ENCODE measurements at regions not wholly inside any gene's neighbourhood (a gene's known extent, or its start where the extent isn't known, plus 50 kb on each side); places are given as distances from the start of the nearest gene placed in this dataset.

- H3K27ac ChIP-seq (replicated peaks): no peak overlapping the region
- no peak for DNase-seq (ENCODE audit: low read depth in 1 of 2, low spot score in 1 of 2)
- no peak overlapping the region for H3K4me3 ChIP-seq (replicated peaks; ENCODE audit: insufficient read depth, low read length)
- H3K27me3 ChIP-seq (ENCODE audit: insufficient read depth, poor library complexity, severe bottlenecking): no peaks in the 10 kb centered on the region
- TF ChIP-seq, protein P1, sequence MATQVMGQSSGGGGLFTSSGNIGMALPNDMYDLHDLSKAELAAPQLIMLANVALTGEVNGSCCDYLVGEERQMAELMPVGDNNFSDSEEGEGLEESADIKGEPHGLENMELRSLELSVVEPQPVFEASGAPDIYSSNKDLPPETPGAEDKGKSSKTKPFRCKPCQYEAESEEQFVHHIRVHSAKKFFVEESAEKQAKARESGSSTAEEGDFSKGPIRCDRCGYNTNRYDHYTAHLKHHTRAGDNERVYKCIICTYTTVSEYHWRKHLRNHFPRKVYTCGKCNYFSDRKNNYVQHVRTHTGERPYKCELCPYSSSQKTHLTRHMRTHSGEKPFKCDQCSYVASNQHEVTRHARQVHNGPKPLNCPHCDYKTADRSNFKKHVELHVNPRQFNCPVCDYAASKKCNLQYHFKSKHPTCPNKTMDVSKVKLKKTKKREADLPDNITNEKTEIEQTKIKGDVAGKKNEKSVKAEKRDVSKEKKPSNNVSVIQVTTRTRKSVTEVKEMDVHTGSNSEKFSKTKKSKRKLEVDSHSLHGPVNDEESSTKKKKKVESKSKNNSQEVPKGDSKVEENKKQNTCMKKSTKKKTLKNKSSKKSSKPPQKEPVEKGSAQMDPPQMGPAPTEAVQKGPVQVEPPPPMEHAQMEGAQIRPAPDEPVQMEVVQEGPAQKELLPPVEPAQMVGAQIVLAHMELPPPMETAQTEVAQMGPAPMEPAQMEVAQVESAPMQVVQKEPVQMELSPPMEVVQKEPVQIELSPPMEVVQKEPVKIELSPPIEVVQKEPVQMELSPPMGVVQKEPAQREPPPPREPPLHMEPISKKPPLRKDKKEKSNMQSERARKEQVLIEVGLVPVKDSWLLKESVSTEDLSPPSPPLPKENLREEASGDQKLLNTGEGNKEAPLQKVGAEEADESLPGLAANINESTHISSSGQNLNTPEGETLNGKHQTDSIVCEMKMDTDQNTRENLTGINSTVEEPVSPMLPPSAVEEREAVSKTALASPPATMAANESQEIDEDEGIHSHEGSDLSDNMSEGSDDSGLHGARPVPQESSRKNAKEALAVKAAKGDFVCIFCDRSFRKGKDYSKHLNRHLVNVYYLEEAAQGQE (IDR thresholded peaks at IDR 0.05; ENCODE audit: insufficient replicate concordance, low read depth): no peak
- TF ChIP-seq GABPA (IDR thresholded peaks at IDR 0.05; ENCODE audit: low read depth) (no peak), POLR2AphosphoS5 (IDR thresholded peaks at IDR 0.05; ENCODE audit: low read depth) (no peak), SPI1 (IDR thresholded peaks at IDR 0.05; ENCODE audit: borderline replicate concordance, low read depth) (no peak)
- TF ChIP-seq, protein P2, sequence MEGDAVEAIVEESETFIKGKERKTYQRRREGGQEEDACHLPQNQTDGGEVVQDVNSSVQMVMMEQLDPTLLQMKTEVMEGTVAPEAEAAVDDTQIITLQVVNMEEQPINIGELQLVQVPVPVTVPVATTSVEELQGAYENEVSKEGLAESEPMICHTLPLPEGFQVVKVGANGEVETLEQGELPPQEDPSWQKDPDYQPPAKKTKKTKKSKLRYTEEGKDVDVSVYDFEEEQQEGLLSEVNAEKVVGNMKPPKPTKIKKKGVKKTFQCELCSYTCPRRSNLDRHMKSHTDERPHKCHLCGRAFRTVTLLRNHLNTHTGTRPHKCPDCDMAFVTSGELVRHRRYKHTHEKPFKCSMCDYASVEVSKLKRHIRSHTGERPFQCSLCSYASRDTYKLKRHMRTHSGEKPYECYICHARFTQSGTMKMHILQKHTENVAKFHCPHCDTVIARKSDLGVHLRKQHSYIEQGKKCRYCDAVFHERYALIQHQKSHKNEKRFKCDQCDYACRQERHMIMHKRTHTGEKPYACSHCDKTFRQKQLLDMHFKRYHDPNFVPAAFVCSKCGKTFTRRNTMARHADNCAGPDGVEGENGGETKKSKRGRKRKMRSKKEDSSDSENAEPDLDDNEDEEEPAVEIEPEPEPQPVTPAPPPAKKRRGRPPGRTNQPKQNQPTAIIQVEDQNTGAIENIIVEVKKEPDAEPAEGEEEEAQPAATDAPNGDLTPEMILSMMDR (IDR thresholded peaks at IDR 0.05; ENCODE audit: insufficient read depth, low read length): no peak
These were observed 279.5 kb upstream of the EPHA4 start for GRCh38 chr2:221851531-221852045.

GRCh38 chr2:221850076-221850475 lies 278.0 kb upstream of the EPHA4 start:
- H3K4me3 ChIP-seq (replicated peaks; ENCODE audit: insufficient read depth, low read length): no peak overlapping the region
- TF ChIP-seq, protein P1 (IDR thresholded peaks at IDR 0.05; ENCODE audit: insufficient replicate concordance, low read depth): no peak
- TF ChIP-seq GABPA (IDR thresholded peaks at IDR 0.05; ENCODE audit: low read depth) (no peak), POLR2AphosphoS5 (IDR thresholded peaks at IDR 0.05; ENCODE audit: low read depth) (no peak), SPI1 (IDR thresholded peaks at IDR 0.05; ENCODE audit: borderline replicate concordance, low read depth) (no peak)
- TF ChIP-seq, protein P2 (IDR thresholded peaks at IDR 0.05; ENCODE audit: insufficient read depth, low read length): no peak
- no peak for DNase-seq (ENCODE audit: low read depth in 1 of 2, low spot score in 1 of 2)
- no peak overlapping the region for H3K27ac ChIP-seq (replicated peaks)
- no peaks in the 10 kb centered on the region for H3K27me3 ChIP-seq (ENCODE audit: insufficient read depth, poor library complexity, severe bottlenecking)

DNA sequence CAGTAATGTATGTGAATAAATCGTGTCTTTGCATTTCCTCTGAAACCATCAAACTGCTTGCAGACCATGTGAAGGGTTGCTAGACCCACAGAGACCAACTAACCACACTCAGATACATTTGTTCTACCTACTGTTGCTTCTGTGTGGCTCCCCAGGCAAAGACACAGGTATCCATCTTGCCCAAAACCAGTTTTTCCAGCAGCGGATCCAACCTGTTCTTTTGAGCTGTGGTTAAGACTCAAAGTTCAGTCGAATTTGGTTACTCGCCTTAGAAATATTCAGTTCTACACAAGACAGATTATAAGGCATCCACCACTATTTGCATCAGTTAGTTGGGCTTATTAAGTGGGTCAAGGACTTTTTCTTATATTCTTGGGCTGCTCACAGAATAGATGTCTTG lies 276.2 kb upstream of the EPHA4 start:
- Histone ChIP-seq H3K27me3 (ENCODE audit: insufficient read depth, poor library complexity, severe bottlenecking) (no peaks in the 10 kb centered on the region), H3K4me3 (replicated peaks; ENCODE audit: insufficient read depth, low read length) (no peak overlapping the region), H3K27ac (replicated peaks) (no peak overlapping the region)
- TF ChIP-seq, protein P1 (IDR thresholded peaks at IDR 0.05; ENCODE audit: insufficient replicate concordance, low read depth): no peak
- TF ChIP-seq, protein P2 (IDR thresholded peaks at IDR 0.05; ENCODE audit: insufficient read depth, low read length): no peak
- TF ChIP-seq SPI1 (IDR thresholded peaks at IDR 0.05; ENCODE audit: borderline replicate concordance, low read depth) (no peak), GABPA (IDR thresholded peaks at IDR 0.05; ENCODE audit: low read depth) (no peak), POLR2AphosphoS5 (IDR thresholded peaks at IDR 0.05; ENCODE audit: low read depth) (no peak)
- DNase-seq (ENCODE audit: low read depth in 1 of 2, low spot score in 1 of 2): no peak
